Neural cell (in vitro differentiated cells): ENCODE measurements at regions not wholly inside any gene's neighbourhood (a gene's known extent, or its start where the extent isn't known, plus 50 kb on each side); places are given as distances from the start of the nearest gene placed in this dataset.

ENCODE experiments used
- MXI1 ChIP-seq: fragments of 450-650 bp; conservative IDR thresholded peaks from 2 replicates; pipeline ENCODE4 v1.6.1; 2014; ENCODE audit warnings: antibody characterized with exemption, mild to moderate bottlenecking; ENCODE audit not compliant: poor library complexity, severe bottlenecking
- TF ChIP-seq, protein P1 (sequence below): fragments of 450-650 bp; IDR thresholded peaks from 2 replicates; pipeline ENCODE4 v1.5.1; 2014; ENCODE audit warnings: antibody characterized with exemption, mild to moderate bottlenecking, moderate library complexity; ENCODE audit not compliant: poor library complexity, severe bottlenecking
- TF ChIP-seq, protein P2 (sequence below): IDR thresholded peaks from 2 replicates; pipeline ENCODE4 v1.6.1; 2012; ENCODE audit warnings: borderline replicate concordance

- TF ChIP-seq, protein P1, sequence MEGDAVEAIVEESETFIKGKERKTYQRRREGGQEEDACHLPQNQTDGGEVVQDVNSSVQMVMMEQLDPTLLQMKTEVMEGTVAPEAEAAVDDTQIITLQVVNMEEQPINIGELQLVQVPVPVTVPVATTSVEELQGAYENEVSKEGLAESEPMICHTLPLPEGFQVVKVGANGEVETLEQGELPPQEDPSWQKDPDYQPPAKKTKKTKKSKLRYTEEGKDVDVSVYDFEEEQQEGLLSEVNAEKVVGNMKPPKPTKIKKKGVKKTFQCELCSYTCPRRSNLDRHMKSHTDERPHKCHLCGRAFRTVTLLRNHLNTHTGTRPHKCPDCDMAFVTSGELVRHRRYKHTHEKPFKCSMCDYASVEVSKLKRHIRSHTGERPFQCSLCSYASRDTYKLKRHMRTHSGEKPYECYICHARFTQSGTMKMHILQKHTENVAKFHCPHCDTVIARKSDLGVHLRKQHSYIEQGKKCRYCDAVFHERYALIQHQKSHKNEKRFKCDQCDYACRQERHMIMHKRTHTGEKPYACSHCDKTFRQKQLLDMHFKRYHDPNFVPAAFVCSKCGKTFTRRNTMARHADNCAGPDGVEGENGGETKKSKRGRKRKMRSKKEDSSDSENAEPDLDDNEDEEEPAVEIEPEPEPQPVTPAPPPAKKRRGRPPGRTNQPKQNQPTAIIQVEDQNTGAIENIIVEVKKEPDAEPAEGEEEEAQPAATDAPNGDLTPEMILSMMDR, result no peak
- TF ChIP-seq, protein P2, sequence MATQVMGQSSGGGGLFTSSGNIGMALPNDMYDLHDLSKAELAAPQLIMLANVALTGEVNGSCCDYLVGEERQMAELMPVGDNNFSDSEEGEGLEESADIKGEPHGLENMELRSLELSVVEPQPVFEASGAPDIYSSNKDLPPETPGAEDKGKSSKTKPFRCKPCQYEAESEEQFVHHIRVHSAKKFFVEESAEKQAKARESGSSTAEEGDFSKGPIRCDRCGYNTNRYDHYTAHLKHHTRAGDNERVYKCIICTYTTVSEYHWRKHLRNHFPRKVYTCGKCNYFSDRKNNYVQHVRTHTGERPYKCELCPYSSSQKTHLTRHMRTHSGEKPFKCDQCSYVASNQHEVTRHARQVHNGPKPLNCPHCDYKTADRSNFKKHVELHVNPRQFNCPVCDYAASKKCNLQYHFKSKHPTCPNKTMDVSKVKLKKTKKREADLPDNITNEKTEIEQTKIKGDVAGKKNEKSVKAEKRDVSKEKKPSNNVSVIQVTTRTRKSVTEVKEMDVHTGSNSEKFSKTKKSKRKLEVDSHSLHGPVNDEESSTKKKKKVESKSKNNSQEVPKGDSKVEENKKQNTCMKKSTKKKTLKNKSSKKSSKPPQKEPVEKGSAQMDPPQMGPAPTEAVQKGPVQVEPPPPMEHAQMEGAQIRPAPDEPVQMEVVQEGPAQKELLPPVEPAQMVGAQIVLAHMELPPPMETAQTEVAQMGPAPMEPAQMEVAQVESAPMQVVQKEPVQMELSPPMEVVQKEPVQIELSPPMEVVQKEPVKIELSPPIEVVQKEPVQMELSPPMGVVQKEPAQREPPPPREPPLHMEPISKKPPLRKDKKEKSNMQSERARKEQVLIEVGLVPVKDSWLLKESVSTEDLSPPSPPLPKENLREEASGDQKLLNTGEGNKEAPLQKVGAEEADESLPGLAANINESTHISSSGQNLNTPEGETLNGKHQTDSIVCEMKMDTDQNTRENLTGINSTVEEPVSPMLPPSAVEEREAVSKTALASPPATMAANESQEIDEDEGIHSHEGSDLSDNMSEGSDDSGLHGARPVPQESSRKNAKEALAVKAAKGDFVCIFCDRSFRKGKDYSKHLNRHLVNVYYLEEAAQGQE, result no peak
- TF ChIP-seq MXI1, result no peak
These were observed 137.5 kb downstream of the GNAT3 start for GRCh38 chr7:80374321-80374720.
